ENCODE measurements at regions not wholly inside any gene's neighbourhood (a gene's known extent, or its start where the extent isn't known, plus 50 kb on each side); places are given as distances from the start of the nearest gene placed in this dataset.

DNA sequence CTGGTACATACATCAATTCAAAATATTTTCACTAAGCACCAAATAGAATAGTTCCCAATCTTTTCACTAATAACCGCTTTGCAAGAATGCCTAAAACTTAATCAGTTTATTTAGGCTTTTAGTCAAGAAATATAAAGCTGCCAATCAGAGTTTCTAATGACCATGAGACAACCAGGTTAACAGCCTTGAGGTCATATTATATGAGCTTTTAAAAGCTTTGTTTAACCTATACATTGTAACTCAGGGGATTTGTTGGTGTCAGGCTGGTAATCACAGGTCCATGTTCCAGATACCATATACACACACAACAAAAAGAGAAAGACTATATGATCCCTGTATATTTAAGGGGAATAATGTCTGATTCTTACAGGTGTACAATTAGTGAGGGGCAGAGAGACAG is 246.2 kb upstream of the ADGRL2 start:
- Histone ChIP-seq H3K27me3 (ENCODE audit: control insufficient read depth in 2 of 2, insufficient read depth in 2 of 2, low read length in 2 of 2) (no peaks in the 10 kb centered on the region), H3K9ac (ENCODE audit: insufficient read depth, low read length, poor library complexity, severe bottlenecking) (no peak overlapping the region)

DNA sequence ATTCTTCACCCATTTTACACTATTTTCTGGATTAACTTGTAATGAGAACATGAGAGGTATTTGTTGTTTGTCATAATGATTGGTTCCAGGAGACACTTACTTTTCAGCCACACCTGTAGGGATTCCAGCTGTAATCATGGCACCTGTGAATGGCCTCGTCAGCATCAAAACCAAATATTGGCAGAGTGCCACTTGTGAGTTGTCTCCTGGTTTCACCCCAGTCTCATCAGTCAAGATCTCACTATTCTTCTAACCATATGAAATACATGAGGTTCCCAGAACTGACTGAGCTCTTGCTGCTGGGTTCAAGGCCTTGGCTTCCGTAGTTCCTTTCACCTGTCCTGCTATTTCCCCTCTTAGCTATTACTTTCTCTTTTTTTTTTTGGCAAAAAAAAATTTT is 246.6 kb upstream of the ADGRL2 start:
- no peaks in the 10 kb centered on the region for H3K27me3 Mint-ChIP-seq (ENCODE audit: low read depth in 3 of 3)
- TF ChIP-seq, protein P1, sequence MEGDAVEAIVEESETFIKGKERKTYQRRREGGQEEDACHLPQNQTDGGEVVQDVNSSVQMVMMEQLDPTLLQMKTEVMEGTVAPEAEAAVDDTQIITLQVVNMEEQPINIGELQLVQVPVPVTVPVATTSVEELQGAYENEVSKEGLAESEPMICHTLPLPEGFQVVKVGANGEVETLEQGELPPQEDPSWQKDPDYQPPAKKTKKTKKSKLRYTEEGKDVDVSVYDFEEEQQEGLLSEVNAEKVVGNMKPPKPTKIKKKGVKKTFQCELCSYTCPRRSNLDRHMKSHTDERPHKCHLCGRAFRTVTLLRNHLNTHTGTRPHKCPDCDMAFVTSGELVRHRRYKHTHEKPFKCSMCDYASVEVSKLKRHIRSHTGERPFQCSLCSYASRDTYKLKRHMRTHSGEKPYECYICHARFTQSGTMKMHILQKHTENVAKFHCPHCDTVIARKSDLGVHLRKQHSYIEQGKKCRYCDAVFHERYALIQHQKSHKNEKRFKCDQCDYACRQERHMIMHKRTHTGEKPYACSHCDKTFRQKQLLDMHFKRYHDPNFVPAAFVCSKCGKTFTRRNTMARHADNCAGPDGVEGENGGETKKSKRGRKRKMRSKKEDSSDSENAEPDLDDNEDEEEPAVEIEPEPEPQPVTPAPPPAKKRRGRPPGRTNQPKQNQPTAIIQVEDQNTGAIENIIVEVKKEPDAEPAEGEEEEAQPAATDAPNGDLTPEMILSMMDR (IDR thresholded peaks at IDR 0.05) = no peak
- Histone ChIP-seq H3K27me3 (ENCODE audit: control insufficient read depth in 2 of 2, insufficient read depth in 2 of 2, low read length in 2 of 2) (no peaks in the 10 kb centered on the region), H2AFZ (ENCODE audit: insufficient read depth, low read depth, low read length, poor library complexity, severe bottlenecking) (no peak overlapping the region), H3K79me2 (ENCODE audit: insufficient read depth, low read length) (no peaks in the 10 kb centered on the region), H3K9ac (ENCODE audit: insufficient read depth, low read length, poor library complexity, severe bottlenecking) (no peak overlapping the region), H3K4me1 (ENCODE audit: control insufficient read depth in 1 of 2, insufficient read depth in 2 of 2, low read length in 2 of 2) (no peaks in the 10 kb centered on the region), H3K4me3 (replicated peaks in 1 of 3; ENCODE audit: low read depth in 2 of 3, low read length in 3 of 3) (no peak overlapping the region), H3K4me2 (replicated peaks; ENCODE audit: extremely low read depth, low read length, poor library complexity, severe bottlenecking) (no peak overlapping the region), H3K9me3 (replicated peaks in 1 of 2; ENCODE audit: control insufficient read depth in 1 of 2, insufficient read depth in 1 of 2, low read length in 2 of 2) (no peaks in the 10 kb centered on the region), H4K20me1 (ENCODE audit: insufficient read depth, low read length) (no peaks in the 10 kb centered on the region), H3K27ac (ENCODE audit: low read depth in 1 of 2, low read length in 2 of 2) (no peak overlapping the region), H3K36me3 (replicated peaks in 1 of 2; ENCODE audit: control insufficient read depth in 1 of 2, insufficient read depth in 2 of 2, low read length in 2 of 2) (no peaks in the 10 kb centered on the region)
- H3K36me3 Mint-ChIP-seq = no peaks in the 10 kb centered on the region
- intact Hi-C loops (cut with micrococcal nuclease) = no loop called here
- 100% methylated on average over 1 of the region's 2 CpGs for WGBS (ENCODE audit: insufficient coverage)
- no peak overlapping the region for H3K27ac Mint-ChIP-seq
- no peaks in the 10 kb centered on the region for H3K4me1 Mint-ChIP-seq
- H3K9me3 Mint-ChIP-seq = peaks cover 0 to 4% (median 0%) of the 10 kb centered on the region in 7 donors
- H3K4me3 Mint-ChIP-seq = no peak overlapping the region
- no peak for DNase-seq

More for the DNA sequence above, 246.2 kb upstream of the ADGRL2 start:
- WGBS (ENCODE audit: insufficient coverage) = no CpG with 5 or more reads among the region's 1 CpG
- H3K36me3 ChIP-seq (replicated peaks in 1 of 2; ENCODE audit: control insufficient read depth in 1 of 2, insufficient read depth in 2 of 2, low read length in 2 of 2) = no peaks in the 10 kb centered on the region
- H3K4me3 ChIP-seq (replicated peaks in 1 of 3; ENCODE audit: low read depth in 2 of 3, low read length in 3 of 3) = no peak overlapping the region
- H3K79me2 ChIP-seq (ENCODE audit: insufficient read depth, low read length) = no peaks in the 10 kb centered on the region
- Mint-ChIP-seq H3K27ac (no peak overlapping the region), H3K4me3 (no peak overlapping the region), H3K36me3 (no peaks in the 10 kb centered on the region), H3K9me3 (peaks cover 0 to 4% (median 0%) of the 10 kb centered on the region in 7 donors), H3K27me3 (ENCODE audit: low read depth in 3 of 3) (no peaks in the 10 kb centered on the region), H3K4me1 (no peaks in the 10 kb centered on the region)
- no peaks in the 10 kb centered on the region for H4K20me1 ChIP-seq (ENCODE audit: insufficient read depth, low read length)
- H3K4me1 ChIP-seq (ENCODE audit: control insufficient read depth in 1 of 2, insufficient read depth in 2 of 2, low read length in 2 of 2) = no peaks in the 10 kb centered on the region
- no peak overlapping the region for H2AFZ ChIP-seq (ENCODE audit: insufficient read depth, low read depth, low read length, poor library complexity, severe bottlenecking)
- intact Hi-C loops (cut with micrococcal nuclease) = no loop called here
- H3K9me3 ChIP-seq (replicated peaks in 1 of 2; ENCODE audit: control insufficient read depth in 1 of 2, insufficient read depth in 1 of 2, low read length in 2 of 2) = no peaks in the 10 kb centered on the region
- no peak overlapping the region for H3K27ac ChIP-seq (ENCODE audit: low read depth in 1 of 2, low read length in 2 of 2)
- no peak overlapping the region for H3K4me2 ChIP-seq (replicated peaks; ENCODE audit: extremely low read depth, low read length, poor library complexity, severe bottlenecking)
- TF ChIP-seq, protein P1 (IDR thresholded peaks at IDR 0.05) = no peak
- DNase-seq = no peak
